RWPE1 (cell line): ENCODE measurements at regions not wholly inside any gene's neighbourhood (a gene's known extent, or its start where the extent isn't known, plus 50 kb on each side); places are given as distances from the start of the nearest gene placed in this dataset.
A peak's percentile ranks its signal among the peaks of the same experiment; 100 is the strongest.

ENCODE experiments used
- CTCF ChIA-PET: fragments of 350-600 bp; sonication (Branson Sonifier 250); formaldehyde crosslinking; extraction: SDS; loops from one replicate; lab custom pipeline; 2021; lab: Yijun Ruan, JAX
- POLR2A ChIA-PET: fragments of 400-600 bp; formaldehyde crosslinking; extraction: SDS; loops from one replicate; lab custom pipeline; 2020; ENCODE audit warnings: antibody characterized with exemption; ENCODE audit not compliant: low non-redundant PET; lab: Yijun Ruan, JAX
- DNase-seq: peaks from one replicate; pipeline ENCODE4 v3.0.0; 2012; ENCODE audit warnings: low spot score
- H3K27ac ChIP-seq: fragments of 450-650 bp; 2 replicates; pipeline ENCODE4 v1.5.1; 2017
- CTCF ChIP-seq: fragments of 450-650 bp; conservative IDR thresholded peaks from 2 replicates; pipeline ENCODE4 v1.5.1; 2017; ENCODE audit warnings: low read depth, mild to moderate bottlenecking

- POLR2A ChIA-PET = interaction anchor here (0.6 kb wide), 1 partner anchor 180 kb away, joined by 4 read pairs; no protein-coding TSS in a partner anchor
- TF ChIP-seq CTCF = no peak
- DNase-seq = peak; percentile 52
- CTCF ChIA-PET = interaction anchor here (0.5 to 1.4 kb wide), 8 partner anchors 10 to 181 kb away, joined by 3 to 4 read pairs (median 3); no protein-coding TSS in a partner anchor
- H3K27ac ChIP-seq = peak overlapping the region; percentile 91
Measured at GRCh38 chr12:124720681-124721500, 142.8 kb downstream of the SCARB1 start.

- peak overlapping the region; percentile 91 for H3K27ac ChIP-seq
- peak; percentile 68 for DNase-seq
- TF ChIP-seq CTCF = peak; percentile 40
- CTCF ChIA-PET = interaction anchor here (0.5 to 1.4 kb wide), 7 partner anchors 11 to 180 kb away, joined by 3 to 4 read pairs (median 3); no protein-coding TSS in a partner anchor
- POLR2A ChIA-PET = interaction anchor here (0.6 kb wide), 1 partner anchor 181 kb away, joined by 4 read pairs; no protein-coding TSS in a partner anchor
Measured at GRCh38 chr12:124720004-124720680, 143.5 kb downstream of the SCARB1 start.

GRCh38 chr12:124719231-124719630 lies 144.4 kb downstream of the SCARB1 start:
- TF ChIP-seq CTCF = no peak
- POLR2A ChIA-PET = no interaction called here
- CTCF ChIA-PET = interaction anchor here (0.5 to 1.2 kb wide), 2 partner anchors 29 to 156 kb away, joined by 3 to 4 read pairs; no protein-coding TSS in a partner anchor
- no peak for DNase-seq
- H3K27ac ChIP-seq = peak overlapping the region; percentile 91

GRCh38 chr12:124718458-124718857 lies 145.2 kb downstream of the SCARB1 start:
- CTCF ChIA-PET = interaction anchor here (1.2 kb wide), 1 partner anchor 155 kb away, joined by 4 read pairs; no protein-coding TSS in a partner anchor
- POLR2A ChIA-PET = no interaction called here
- no peak for DNase-seq
- TF ChIP-seq CTCF = no peak
- no peak overlapping the region for H3K27ac ChIP-seq

- POLR2A ChIA-PET = no interaction called here
Measured at GRCh38 chr12:124718036-124718435, 145.6 kb downstream of the SCARB1 start.

More at GRCh38 chr12:124718036-124718435, 145.6 kb downstream of the SCARB1 start:
- H3K27ac ChIP-seq = no peak overlapping the region
- TF ChIP-seq CTCF = no peak
- no peak for DNase-seq
- CTCF ChIA-PET = no interaction called here
